Muscle layer of colon (tissue), 2 donors: ENCODE measurements at regions not wholly inside any gene's neighbourhood (a gene's known extent, or its start where the extent isn't known, plus 50 kb on each side); places are given as distances from the start of the nearest gene placed in this dataset.

Experiments used
- H3K27ac ChIP-seq: one replicate; pipeline ENCODE4 v1.7.0; 2013; ENCODE audit warnings: low read depth, mild to moderate bottlenecking, low read length, moderate library complexity
- H3K27me3 ChIP-seq, 2 donors: one replicate each; pipeline ENCODE4 v1.7.0; 2013; ENCODE audit warnings: low read length in 2 of 2, mild to moderate bottlenecking in 2 of 2; ENCODE audit not compliant: insufficient read depth in 2 of 2, control insufficient read depth in 1 of 2
- H3K36me3 ChIP-seq: one replicate; pipeline ENCODE4 v1.7.0; 2013; ENCODE audit warnings: mild to moderate bottlenecking, low read length; ENCODE audit not compliant: insufficient read depth
- H3K4me1 ChIP-seq: one replicate; pipeline ENCODE4 v1.7.0; 2013; ENCODE audit warnings: mild to moderate bottlenecking, low read length; ENCODE audit not compliant: insufficient read depth
- H3K4me3 ChIP-seq, 2 donors: one replicate each; pipeline ENCODE4 v1.7.0; 2013; ENCODE audit warnings: low read length in 2 of 2, low read depth in 1 of 2, mild to moderate bottlenecking in 1 of 2, moderate library complexity in 1 of 2
- H3K9ac ChIP-seq: one replicate; pipeline ENCODE4 v1.7.0; 2013; ENCODE audit warnings: low read length
- H3K9me3 ChIP-seq: one replicate; pipeline ENCODE4 v1.7.0; 2013; ENCODE audit warnings: mild to moderate bottlenecking, low read length
- donor health status: abdominal sarcoma.
- donor health status: Adenocarcinoma of cecum.

DNA sequence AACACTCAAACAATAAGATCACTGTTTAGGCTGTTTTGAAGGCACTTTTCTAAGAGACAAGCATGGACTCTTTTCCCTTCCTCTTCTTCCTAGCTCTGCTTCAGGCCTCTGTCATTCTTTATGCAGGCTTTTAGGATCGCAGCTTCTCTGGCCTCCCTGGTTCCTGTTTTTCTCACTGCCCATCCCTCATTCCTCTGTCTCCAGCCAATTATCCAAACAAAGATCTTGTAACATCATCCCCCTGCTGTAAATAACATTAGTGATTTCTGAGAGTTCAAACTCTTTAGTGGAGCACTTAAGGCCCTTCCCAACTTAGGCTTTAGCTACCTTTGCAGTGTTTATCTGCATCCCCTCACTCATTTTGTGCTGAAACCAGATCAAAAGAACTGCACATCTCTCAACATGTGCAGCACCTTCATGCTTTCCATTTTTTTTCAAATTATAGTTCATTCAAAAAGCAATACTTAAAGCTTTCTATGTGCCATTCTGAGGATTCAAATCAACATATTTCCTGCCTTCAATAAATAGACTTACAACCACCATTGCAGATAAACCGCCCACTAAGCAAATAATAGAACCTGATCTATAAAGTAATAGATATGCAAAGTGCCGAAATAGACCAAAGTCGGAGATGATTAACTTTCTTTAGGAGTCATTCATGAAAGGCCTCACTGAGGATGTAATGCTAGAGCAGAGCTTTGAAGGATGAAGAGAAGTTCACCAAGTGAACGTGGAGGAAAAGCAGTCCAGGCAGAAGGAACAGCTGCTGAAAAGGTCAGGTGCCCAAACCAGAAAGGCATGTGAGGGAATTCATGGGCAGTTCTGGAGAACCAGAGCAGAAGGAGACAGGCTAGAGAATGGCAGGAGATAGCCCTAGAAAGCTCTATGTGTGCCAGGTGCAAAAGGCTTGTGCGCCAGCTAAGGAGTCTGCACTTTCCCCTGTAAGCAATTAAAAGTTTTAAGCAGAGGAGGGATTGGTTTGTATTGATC lies 95.8 kb upstream of the ZNF366 start:
- no peak overlapping the region for H3K9ac ChIP-seq
- no peak overlapping the region for H3K27ac ChIP-seq
- H3K36me3 ChIP-seq: no peaks in the 10 kb centered on the region

DNA sequence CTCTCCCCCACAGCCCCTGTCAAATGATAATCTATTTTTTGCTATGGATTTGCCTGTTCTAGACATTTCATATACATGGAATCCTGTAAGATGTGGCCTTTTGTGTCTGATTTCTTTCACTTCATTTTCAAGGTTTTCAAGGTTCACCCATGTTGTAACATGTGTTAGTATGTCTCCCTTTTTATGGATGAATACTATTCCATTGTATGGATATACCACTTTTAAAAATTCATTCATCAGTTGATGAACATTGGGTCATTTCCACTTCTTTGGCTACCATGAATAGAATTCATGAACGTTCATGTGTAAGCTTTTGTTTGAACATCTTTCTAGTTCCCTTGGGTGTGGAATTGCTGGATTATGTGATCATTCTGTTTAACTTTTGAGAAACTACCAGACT lies 94.7 kb upstream of the ZNF366 start:
- H3K27ac ChIP-seq: no peak overlapping the region

More for the DNA sequence above, 95.8 kb upstream of the ZNF366 start:
- Histone ChIP-seq H3K4me3 (no peak overlapping the region), H3K27me3 (no peaks in the 10 kb centered on the region), H3K4me1 (peaks cover 16% of the 10 kb centered on the region), H3K9me3 (no peaks in the 10 kb centered on the region)

DNA sequence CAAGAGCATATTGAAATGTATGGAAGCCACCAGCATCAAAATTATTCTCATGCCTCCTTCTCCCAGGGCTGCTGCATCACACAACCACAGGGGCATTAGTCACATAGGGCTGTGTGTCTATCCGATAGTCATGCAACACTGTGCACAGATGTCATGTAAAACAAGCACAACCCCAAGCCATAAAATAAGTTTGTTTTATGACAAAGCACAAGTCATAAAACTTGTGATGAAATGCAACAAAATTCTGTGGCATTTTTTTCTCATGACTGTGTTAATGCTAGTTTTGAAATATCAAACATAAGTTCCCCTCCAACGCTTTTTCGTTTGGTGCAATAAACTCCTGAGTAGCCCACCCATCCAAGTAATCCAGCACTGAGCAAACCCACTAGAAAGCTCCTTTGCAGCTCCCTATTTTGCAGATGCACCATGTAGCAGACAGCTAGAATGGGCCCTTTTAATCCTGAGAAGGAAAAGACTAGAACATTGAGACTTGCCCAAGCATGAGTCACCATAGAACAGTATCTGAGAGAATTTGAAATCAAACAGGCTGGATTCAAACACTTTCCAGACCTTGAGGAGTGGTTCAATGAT lies 93.3 kb upstream of the ZNF366 start:
- Histone ChIP-seq H3K36me3 (no peaks in the 10 kb centered on the region), H3K27me3 (no peaks in the 10 kb centered on the region), H3K4me1 (peaks cover 28% of the 10 kb centered on the region), H3K9ac (no peak overlapping the region), H3K9me3 (no peaks in the 10 kb centered on the region), H3K27ac (no peak overlapping the region), H3K4me3 (no peak overlapping the region)

More for the DNA sequence above, 94.7 kb upstream of the ZNF366 start:
- H3K9ac ChIP-seq: no peak overlapping the region
- H3K4me1 ChIP-seq: peaks cover 27% of the 10 kb centered on the region
- H3K36me3 ChIP-seq: no peaks in the 10 kb centered on the region
- no peaks in the 10 kb centered on the region for H3K27me3 ChIP-seq
- H3K4me3 ChIP-seq: no peak overlapping the region
- H3K9me3 ChIP-seq: no peaks in the 10 kb centered on the region

DNA sequence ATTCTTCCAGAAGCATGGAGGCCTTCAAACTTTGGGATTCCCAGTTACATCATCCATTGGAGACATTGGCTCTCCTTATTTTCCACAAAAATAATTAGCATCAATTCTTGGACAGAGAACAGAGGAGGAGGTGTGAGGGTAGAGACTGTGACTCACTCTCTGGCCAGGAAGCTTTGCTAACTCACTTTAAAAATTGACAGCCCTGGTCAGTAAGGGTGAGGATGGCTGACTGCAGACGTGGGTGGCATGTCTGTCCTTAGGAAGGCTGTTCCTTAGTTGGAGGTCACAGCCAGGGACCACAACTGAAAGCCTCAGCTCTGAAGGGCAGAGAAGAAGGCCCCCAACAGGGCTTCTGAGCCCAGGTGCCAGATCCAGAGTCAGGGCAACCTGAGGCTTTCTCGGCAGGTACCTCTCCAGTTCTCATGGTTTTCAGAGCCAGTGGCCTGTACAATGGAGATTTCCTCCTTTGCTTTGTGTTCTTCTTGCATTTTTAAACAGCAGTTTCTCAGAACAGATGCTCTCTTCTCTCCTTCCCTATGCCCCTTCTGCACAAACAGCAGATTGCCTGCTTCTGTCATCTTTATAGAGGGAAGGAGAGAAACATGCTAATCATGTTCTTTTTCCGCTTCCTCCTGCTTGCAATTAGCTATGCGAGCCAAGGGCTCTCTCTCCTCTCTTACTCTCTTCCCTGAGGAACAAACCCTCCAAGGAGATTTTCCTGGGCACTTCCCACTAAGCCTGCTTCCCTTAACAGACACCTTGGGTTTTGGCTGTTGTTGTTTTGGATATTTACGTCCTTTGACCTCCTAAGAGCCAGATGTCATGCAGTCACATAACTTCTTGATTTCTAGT lies 92.5 kb upstream of the ZNF366 start:
- Histone ChIP-seq H3K27ac (no peak overlapping the region), H3K4me1 (peaks cover 28% of the 10 kb centered on the region), H3K4me3 (no peak overlapping the region), H3K9ac (no peak overlapping the region), H3K36me3 (no peaks in the 10 kb centered on the region), H3K9me3 (no peaks in the 10 kb centered on the region), H3K27me3 (no peaks in the 10 kb centered on the region)

DNA sequence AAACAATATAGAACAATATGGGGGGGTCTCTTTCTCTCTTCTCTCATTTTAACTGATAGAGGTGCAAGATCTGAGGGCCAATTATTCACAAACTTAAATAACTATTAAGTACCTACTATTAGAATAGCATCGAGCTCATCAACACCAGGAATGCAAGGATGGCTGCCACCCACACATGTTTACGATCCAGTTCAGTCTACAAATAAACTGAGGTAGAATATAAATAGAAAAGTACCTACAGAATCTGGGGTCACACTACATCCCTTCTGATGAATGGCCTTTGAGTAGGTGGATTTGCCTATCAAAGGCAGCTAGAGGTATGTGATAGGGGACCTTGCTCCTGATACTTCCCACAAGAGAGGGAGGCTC lies 91.8 kb upstream of the ZNF366 start:
- H3K27ac ChIP-seq: no peak overlapping the region
- H3K4me1 ChIP-seq: peaks cover 28% of the 10 kb centered on the region

DNA sequence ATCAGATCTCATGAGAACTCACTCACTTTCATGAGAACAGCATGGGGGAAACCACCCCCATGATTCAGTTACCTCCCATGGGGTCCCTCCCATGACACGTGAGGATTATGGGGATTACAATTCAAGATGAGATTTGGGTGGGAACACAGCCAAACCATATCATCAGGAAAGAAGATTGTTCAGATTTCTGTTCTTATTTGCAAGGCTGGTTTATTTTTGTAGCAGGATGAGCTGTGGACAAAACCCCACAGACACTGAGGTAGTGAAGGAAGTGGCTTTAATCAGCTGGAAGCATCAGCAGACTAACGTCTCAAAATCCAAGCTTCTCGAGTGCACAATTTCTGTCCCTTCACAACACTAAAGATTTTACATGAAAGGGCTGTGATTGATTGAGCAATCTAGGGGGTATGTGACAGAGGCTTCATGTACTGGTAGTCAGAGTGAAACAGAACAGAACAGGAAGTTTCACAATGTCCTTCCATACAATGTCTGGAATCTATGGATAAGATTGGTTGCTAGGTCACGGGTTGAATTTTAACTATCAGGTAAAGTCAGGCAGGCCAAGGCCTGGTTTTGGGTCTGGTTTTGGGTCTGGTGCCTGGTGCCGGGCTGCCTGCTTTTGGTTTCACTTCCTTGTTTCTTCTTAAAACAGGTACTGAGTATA lies 91.3 kb upstream of the ZNF366 start:
- no peak overlapping the region for H3K9ac ChIP-seq

More for the DNA sequence above, 91.8 kb upstream of the ZNF366 start:
- H3K27me3 ChIP-seq: no peaks in the 10 kb centered on the region
- no peak overlapping the region for H3K4me3 ChIP-seq
- H3K9ac ChIP-seq: no peak overlapping the region
- no peaks in the 10 kb centered on the region for H3K9me3 ChIP-seq
- H3K36me3 ChIP-seq: no peaks in the 10 kb centered on the region

DNA sequence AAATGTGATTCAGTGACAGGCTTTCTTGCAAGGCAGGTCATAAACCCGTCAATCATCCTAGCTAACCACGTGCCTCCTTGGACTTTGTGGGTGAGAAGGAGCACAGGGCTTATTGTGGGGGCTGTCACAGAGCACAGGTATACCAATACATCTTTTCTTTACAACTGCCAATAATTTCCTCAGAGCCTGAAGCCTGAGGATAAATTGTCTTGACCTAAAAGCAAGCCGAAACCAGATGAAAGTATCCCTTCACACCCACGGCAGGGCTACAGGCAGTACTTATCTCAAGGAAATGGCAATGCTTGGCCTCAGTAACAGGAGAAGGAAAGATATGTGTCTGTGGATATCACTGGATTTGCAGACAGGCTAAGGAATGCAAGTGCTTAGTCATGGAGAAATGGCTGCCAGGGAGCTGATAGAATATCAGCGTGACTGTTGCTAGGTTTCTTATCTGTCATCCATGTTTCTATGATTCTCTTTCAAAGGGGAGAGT lies 90.3 kb upstream of the ZNF366 start:
- H3K4me3 ChIP-seq: no peak overlapping the region
- H3K9me3 ChIP-seq: no peaks in the 10 kb centered on the region

More for the DNA sequence above, 91.3 kb upstream of the ZNF366 start:
- Histone ChIP-seq H3K9me3 (no peaks in the 10 kb centered on the region), H3K36me3 (no peaks in the 10 kb centered on the region), H3K27me3 (no peaks in the 10 kb centered on the region), H3K27ac (no peak overlapping the region), H3K4me1 (peaks cover 28% of the 10 kb centered on the region), H3K4me3 (no peak overlapping the region)

DNA sequence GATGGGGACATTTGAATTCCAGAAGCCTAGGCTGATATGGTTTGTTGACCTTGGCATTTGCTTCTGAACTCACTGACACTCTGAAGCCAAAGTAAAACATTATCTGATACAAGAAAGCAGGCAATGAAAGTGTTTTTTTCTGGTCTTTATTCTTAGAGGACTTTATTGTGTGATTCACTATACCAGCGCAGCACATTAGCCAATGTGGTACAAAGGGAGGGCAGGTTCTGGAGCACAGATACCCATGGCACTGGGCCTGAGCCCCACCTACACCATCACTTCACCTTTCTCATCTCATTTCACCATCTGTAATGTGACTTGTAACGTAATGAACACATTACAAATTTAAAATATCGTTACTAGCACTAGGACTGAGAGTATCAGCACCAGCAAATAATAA lies 89.7 kb upstream of the ZNF366 start:
- Histone ChIP-seq H3K27ac (no peak overlapping the region), H3K4me3 (no peak overlapping the region), H3K4me1 (peaks cover 24% of the 10 kb centered on the region), H3K9me3 (no peaks in the 10 kb centered on the region), H3K9ac (no peak overlapping the region), H3K27me3 (no peaks in the 10 kb centered on the region), H3K36me3 (no peaks in the 10 kb centered on the region)

More for the DNA sequence above, 90.3 kb upstream of the ZNF366 start:
- Histone ChIP-seq H3K9ac (no peak overlapping the region), H3K36me3 (no peaks in the 10 kb centered on the region), H3K27me3 (no peaks in the 10 kb centered on the region), H3K27ac (no peak overlapping the region), H3K4me1 (peaks cover 24% of the 10 kb centered on the region)

DNA sequence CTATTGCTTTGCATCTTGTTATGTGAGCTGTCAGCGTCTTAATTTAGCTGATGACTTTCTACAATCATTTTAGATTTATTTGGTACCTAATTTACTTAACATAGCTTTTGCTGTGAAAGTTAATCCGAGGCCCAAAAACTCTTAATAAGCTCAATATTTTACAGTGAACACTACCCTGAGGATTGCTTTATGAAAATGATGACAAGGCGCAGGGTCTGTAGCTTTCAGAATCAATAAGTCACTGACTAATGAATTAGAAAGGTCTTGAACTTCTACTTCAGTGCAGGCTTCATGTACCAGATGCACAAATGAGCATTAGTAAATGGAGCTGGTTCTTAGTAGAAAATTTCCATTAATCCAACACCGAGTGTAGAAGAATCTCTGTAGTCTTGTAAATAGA lies 81.4 kb upstream of the ZNF366 start:
- Histone ChIP-seq H3K27ac (no peak overlapping the region), H3K27me3 (no peaks in the 10 kb centered on the region), H3K9ac (no peak overlapping the region), H3K4me1 (no peaks in the 10 kb centered on the region), H3K4me3 (no peak overlapping the region), H3K36me3 (no peaks in the 10 kb centered on the region), H3K9me3 (no peaks in the 10 kb centered on the region)

DNA sequence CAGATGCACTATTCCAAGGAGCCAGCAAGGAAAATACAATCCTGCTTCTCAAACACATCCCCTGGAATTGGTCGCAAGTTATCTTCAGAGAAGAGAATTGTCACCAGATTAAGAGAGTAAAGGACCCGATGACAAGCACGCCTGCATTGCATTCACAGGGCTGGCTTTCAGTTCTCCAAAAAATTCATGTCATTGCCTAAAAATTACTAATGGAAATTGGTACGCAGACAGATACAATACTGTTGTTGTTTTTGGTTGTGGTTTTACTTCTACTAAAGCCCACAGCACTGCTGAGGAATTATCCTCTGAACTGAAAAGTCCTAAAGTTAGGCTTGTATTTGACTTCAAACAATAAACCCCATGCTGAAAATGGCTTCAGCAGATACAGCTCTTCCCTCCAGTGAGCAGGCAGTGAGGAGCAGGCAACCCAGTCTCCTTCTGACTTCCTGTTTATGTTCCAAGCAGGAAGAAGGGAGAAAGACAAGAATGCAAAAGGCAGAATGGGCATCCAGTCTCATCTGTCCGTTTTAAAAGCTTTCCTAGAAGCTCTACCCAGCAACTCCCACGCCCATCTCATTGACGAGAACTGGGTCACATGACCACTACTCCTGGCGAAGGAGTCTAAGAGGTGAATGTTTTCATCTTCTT lies 80.6 kb upstream of the ZNF366 start:
- no peaks in the 10 kb centered on the region for H3K36me3 ChIP-seq
- no peaks in the 10 kb centered on the region for H3K9me3 ChIP-seq
- no peak overlapping the region for H3K4me3 ChIP-seq
- no peak overlapping the region for H3K27ac ChIP-seq
- no peaks in the 10 kb centered on the region for H3K4me1 ChIP-seq
- H3K9ac ChIP-seq: no peak overlapping the region
- H3K27me3 ChIP-seq: no peaks in the 10 kb centered on the region
